ENCODE measurements at regions not wholly inside any gene's neighbourhood (a gene's known extent, or its start where the extent isn't known, plus 50 kb on each side); places are given as distances from the start of the nearest gene placed in this dataset.
"Not testable (repeated sequence)": the region's sequence is repeated elsewhere in the genome, so short reads cannot be mapped to it uniquely, and the experiment has no call there.

GRCh38 chr1:223033658-223034057, 109.4 kb downstream of the TLR5 start:
- no peak for DNase-seq
- no peak for ATAC-seq
- intact Hi-C loops (cut with DNase I, micrococcal nuclease), result no loop called here

GRCh38 chr1:223034270-223034798, 108.7 kb downstream of the TLR5 start:
- intact Hi-C loops (cut with DNase I, micrococcal nuclease), result no loop called here
- ATAC-seq, result no peak
- no peak for DNase-seq

GRCh38 chr1:223035724-223036478, 107.1 kb downstream of the TLR5 start:
- intact Hi-C loops (cut with DNase I, micrococcal nuclease), result no loop called here
- no peak for DNase-seq
- ATAC-seq, result no peak

- ATAC-seq (no peak), DNase-seq (no peak)
- intact Hi-C loops (cut with DNase I, micrococcal nuclease), result no loop called here
Measured at GRCh38 chr1:223036479-223036845, 106.6 kb downstream of the TLR5 start.

GRCh38 chr1:223037845-223038244, 105.2 kb downstream of the TLR5 start:
- no peak for DNase-seq
- ATAC-seq, result no peak
- intact Hi-C loops (cut with DNase I, micrococcal nuclease), result no loop called here

- DNase-seq (no peak), ATAC-seq (no peak)
- intact Hi-C loops (cut with DNase I, micrococcal nuclease), result no loop called here
Measured at GRCh38 chr1:223038288-223039006, 104.6 kb downstream of the TLR5 start.

- no peak for ATAC-seq
Measured at GRCh38 chr1:223039990-223040389, 103.1 kb downstream of the TLR5 start.

GRCh38 chr1:223041481-223041880, 101.6 kb downstream of the TLR5 start:
- no peak for ATAC-seq
- intact Hi-C loops (cut with DNase I, micrococcal nuclease), result no loop called here
- DNase-seq, result no peak

More at GRCh38 chr1:223039990-223040389, 103.1 kb downstream of the TLR5 start:
- intact Hi-C loops (cut with DNase I, micrococcal nuclease), result no loop called here
- DNase-seq, result no peak

GRCh38 chr1:223045164-223045957, 97.7 kb downstream of the TLR5 start:
- no peak for ATAC-seq
- no peak for DNase-seq
- intact Hi-C loops (cut with DNase I, micrococcal nuclease), result no loop called here

- peak; percentile 59 for ATAC-seq
- intact Hi-C loops (cut with DNase I, micrococcal nuclease), result no loop called here
- DNase-seq, result no peak
Measured at GRCh38 chr1:223046011-223046410, 97.0 kb downstream of the TLR5 start.

GRCh38 chr1:223046463-223046862, 96.6 kb downstream of the TLR5 start:
- intact Hi-C loops (cut with DNase I, micrococcal nuclease); ATAC-seq; DNase-seq: not testable (repeated sequence)

- ATAC-seq (no peak), DNase-seq (no peak)
- intact Hi-C loops (cut with DNase I, micrococcal nuclease), result no loop called here
Measured at GRCh38 chr1:223048026-223048425, 95.0 kb downstream of the TLR5 start.

GRCh38 chr1:223052462-223052861, 90.6 kb downstream of the TLR5 start:
- DNase-seq (no peak), ATAC-seq (no peak)
- intact Hi-C loops (cut with DNase I, micrococcal nuclease), result no loop called here

GRCh38 chr1:223052931-223053330, 90.1 kb downstream of the TLR5 start:
- no peak for DNase-seq
- no peak for ATAC-seq
- intact Hi-C loops (cut with DNase I, micrococcal nuclease), result no loop called here

GRCh38 chr1:223056802-223057201, 86.2 kb downstream of the TLR5 start:
- DNase-seq (no peak), ATAC-seq (no peak)
- intact Hi-C loops (cut with DNase I, micrococcal nuclease), result no loop called here

GRCh38 chr1:223057569-223058093, 85.4 kb downstream of the TLR5 start:
- no peak for ATAC-seq
- DNase-seq, result no peak
- intact Hi-C loops (cut with DNase I, micrococcal nuclease), result no loop called here

Measured in left colon (tissue), 2 donors.